NOMO-1 (cell line): ENCODE measurements at regions not wholly inside any gene's neighbourhood (a gene's known extent, or its start where the extent isn't known, plus 50 kb on each side); places are given as distances from the start of the nearest gene placed in this dataset.

Experiments used
- DNase-seq, 2 experiments: peaks; one replicate each; lab custom pipeline; 2025; ENCODE audit not compliant: unreplicated experiment in 2 of 2; lab: John Stamatoyannopoulos, UW

- DNase-seq, result no peak
Observed at GRCh38 chr5:175201393-175201792, 242.6 kb downstream of the DRD1 start.

- no peak for DNase-seq
Observed at GRCh38 chr5:175195698-175196656, 248.0 kb downstream of the DRD1 start.

GRCh38 chr5:175181331-175181730 is 262.7 kb downstream of the DRD1 start:
- DNase-seq, result no peak

GRCh38 chr5:175170899-175171298 is 273.1 kb downstream of the DRD1 start:
- DNase-seq, result no peak

- no peak for DNase-seq
Observed at GRCh38 chr5:175168882-175169507, 275.0 kb downstream of the DRD1 start.

GRCh38 chr5:175166026-175166425 is 278.0 kb downstream of the DRD1 start:
- no peak for DNase-seq

- DNase-seq, result no peak
Observed at GRCh38 chr5:175163586-175164275, 280.3 kb downstream of the DRD1 start.

GRCh38 chr5:175162036-175162435 is 281.9 kb downstream of the DRD1 start:
- DNase-seq, result no peak

- DNase-seq, result no peak
Observed at GRCh38 chr5:175159956-175160355, 284.0 kb downstream of the DRD1 start.

GRCh38 chr5:175148636-175149172 is 295.3 kb downstream of the DRD1 start:
- no peak for DNase-seq

- no peak for DNase-seq
Observed at GRCh38 chr5:175146733-175147132, 297.2 kb downstream of the DRD1 start.

GRCh38 chr5:175141421-175141820 is 302.6 kb downstream of the DRD1 start:
- DNase-seq, result no peak

GRCh38 chr5:175133185-175133584 is 310.8 kb downstream of the DRD1 start:
- DNase-seq, result no peak

- no peak for DNase-seq
Observed at GRCh38 chr5:175131432-175131831, 312.6 kb downstream of the DRD1 start.

- no peak for DNase-seq
Observed at GRCh38 chr5:175129619-175130018, 314.4 kb downstream of the DRD1 start.

- no peak for DNase-seq
Observed at GRCh38 chr5:175129121-175129520, 314.9 kb downstream of the DRD1 start.

GRCh38 chr5:175124821-175125220 is 319.2 kb downstream of the DRD1 start:
- DNase-seq, result no peak

- no peak for DNase-seq
Observed at GRCh38 chr5:175124251-175124813, 319.6 kb downstream of the DRD1 start.

GRCh38 chr5:175123542-175123941 is 320.4 kb downstream of the DRD1 start:
- DNase-seq, result no peak

GRCh38 chr5:175121457-175121856 is 322.5 kb downstream of the DRD1 start:
- no peak for DNase-seq

- DNase-seq, result no peak
Observed at GRCh38 chr5:175120412-175120811, 323.6 kb downstream of the DRD1 start.
